ENCODE measurements at regions not wholly inside any gene's neighbourhood (a gene's known extent, or its start where the extent isn't known, plus 50 kb on each side); places are given as distances from the start of the nearest gene placed in this dataset.

DNA sequence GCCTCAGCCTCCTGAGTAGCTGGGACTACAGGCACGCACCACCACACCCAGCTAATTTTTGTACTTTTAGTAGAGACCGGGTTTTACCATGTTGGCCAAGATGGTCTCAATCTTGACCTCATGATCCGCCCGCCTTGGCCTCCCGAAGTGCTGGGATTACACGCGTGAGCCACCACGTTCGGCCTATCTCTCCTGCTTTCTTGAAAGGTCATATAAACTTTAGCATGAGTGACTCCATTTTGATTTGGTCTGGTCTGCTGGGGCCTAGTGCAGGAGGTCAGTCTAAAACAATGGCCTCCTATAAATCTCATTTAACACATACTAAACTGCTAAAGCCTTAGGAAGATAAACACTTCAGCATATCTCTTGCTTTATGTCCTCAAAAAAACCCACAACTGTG lies 50.6 kb upstream of the GLDC start (continued):
- TF ChIP-seq, protein P1, sequence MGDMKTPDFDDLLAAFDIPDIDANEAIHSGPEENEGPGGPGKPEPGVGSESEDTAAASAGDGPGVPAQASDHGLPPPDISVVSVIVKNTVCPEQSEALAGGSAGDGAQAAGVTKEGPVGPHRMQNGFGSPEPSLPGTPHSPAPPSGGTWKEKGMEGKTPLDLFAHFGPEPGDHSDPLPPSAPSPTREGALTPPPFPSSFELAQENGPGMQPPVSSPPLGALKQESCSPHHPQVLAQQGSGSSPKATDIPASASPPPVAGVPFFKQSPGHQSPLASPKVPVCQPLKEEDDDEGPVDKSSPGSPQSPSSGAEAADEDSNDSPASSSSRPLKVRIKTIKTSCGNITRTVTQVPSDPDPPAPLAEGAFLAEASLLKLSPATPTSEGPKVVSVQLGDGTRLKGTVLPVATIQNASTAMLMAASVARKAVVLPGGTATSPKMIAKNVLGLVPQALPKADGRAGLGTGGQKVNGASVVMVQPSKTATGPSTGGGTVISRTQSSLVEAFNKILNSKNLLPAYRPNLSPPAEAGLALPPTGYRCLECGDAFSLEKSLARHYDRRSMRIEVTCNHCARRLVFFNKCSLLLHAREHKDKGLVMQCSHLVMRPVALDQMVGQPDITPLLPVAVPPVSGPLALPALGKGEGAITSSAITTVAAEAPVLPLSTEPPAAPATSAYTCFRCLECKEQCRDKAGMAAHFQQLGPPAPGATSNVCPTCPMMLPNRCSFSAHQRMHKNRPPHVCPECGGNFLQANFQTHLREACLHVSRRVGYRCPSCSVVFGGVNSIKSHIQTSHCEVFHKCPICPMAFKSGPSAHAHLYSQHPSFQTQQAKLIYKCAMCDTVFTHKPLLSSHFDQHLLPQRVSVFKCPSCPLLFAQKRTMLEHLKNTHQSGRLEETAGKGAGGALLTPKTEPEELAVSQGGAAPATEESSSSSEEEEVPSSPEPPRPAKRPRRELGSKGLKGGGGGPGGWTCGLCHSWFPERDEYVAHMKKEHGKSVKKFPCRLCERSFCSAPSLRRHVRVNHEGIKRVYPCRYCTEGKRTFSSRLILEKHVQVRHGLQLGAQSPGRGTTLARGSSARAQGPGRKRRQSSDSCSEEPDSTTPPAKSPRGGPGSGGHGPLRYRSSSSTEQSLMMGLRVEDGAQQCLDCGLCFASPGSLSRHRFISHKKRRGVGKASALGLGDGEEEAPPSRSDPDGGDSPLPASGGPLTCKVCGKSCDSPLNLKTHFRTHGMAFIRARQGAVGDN (IDR thresholded peaks at IDR 0.05): no peak
- TF ChIP-seq STAT3 (IDR thresholded peaks at IDR 0.05; ENCODE audit: low read depth, low read length): no peak
- TF ChIP-seq ASH2L (IDR thresholded peaks at IDR 0.05; ENCODE audit: borderline replicate concordance, low read depth): no peak
- no peak for TF ChIP-seq PRDM15 (CRISPR knock-in tag; IDR thresholded peaks at IDR 0.05)
- TF ChIP-seq WRNIP1 (IDR thresholded peaks at IDR 0.05; ENCODE audit: borderline replicate concordance, low read depth, low read length): no peak

Data from GM12878 (cell line).